BJ (cell line): ENCODE measurements at regions not wholly inside any gene's neighbourhood (a gene's known extent, or its start where the extent isn't known, plus 50 kb on each side); places are given as distances from the start of the nearest gene placed in this dataset.

Source experiments
- CTCF ChIA-PET: fragments of 350-600 bp; formaldehyde crosslinking; extraction: SDS; loops from one replicate; lab custom pipeline; 2021; ENCODE audit warnings: antibody characterized with exemption, inconsistent platforms; lab: Yijun Ruan, JAX
- POLR2A ChIA-PET: fragments of 300-600 bp; sonication (Branson Sonifier 250); formaldehyde crosslinking; extraction: SDS; loops from one replicate; lab custom pipeline; 2021; ENCODE audit warnings: antibody characterized with exemption; lab: Charles Lee
- DNase-seq: peaks from one replicate; pipeline ENCODE4 v3.0.0-alpha.2; 2011; ENCODE audit warnings: low read depth
- H3K27me3 ChIP-seq: 2 replicates; pipeline ENCODE4 v1.6.0; 2011; ENCODE audit warnings: low read length; ENCODE audit not compliant: control insufficient read depth, insufficient read depth
- H3K36me3 ChIP-seq: 2 replicates; pipeline ENCODE4 v1.5.1; 2011; ENCODE audit warnings: low read length; ENCODE audit not compliant: control insufficient read depth, insufficient read depth
- H3K4me3 ChIP-seq: 2 replicates; pipeline ENCODE4 v1.5.1; 2011; ENCODE audit warnings: low read depth, mild to moderate bottlenecking, control low read depth, low read length
- TF ChIP-seq, protein P1 (sequence below): IDR thresholded peaks from 2 replicates; pipeline ENCODE4 v1.5.1; 2011; ENCODE audit warnings: low read depth, mild to moderate bottlenecking, control low read depth, inconsistent platforms, low read length, moderate library complexity; ENCODE audit not compliant: insufficient read depth

DNA sequence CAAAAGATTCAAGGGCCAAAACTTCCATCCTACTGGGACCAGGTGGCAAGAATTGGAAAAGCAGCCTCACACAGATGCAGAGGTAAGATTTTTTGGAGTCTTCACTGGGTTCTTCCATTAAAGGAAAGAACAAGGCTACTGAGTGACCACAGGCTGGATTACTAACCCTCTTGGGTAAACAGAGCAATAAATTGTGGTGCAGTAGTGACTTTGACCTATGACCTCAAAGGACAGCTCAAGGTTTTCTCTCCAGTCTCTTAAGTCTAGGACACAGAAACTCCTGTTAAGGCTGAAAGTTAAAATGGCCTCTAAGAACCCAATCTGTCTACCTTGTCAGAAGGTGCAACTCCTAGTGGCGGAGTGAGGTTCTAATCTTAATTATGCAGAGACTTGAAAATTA lies 464.9 kb downstream of the SMARCA1 start:
- Histone ChIP-seq H3K4me3 (no peak overlapping the region), H3K36me3 (no peaks in the 10 kb centered on the region), H3K27me3 (no peaks in the 10 kb centered on the region)
- CTCF ChIA-PET: no interaction called here
- POLR2A ChIA-PET: no interaction called here
- TF ChIP-seq, protein P1, sequence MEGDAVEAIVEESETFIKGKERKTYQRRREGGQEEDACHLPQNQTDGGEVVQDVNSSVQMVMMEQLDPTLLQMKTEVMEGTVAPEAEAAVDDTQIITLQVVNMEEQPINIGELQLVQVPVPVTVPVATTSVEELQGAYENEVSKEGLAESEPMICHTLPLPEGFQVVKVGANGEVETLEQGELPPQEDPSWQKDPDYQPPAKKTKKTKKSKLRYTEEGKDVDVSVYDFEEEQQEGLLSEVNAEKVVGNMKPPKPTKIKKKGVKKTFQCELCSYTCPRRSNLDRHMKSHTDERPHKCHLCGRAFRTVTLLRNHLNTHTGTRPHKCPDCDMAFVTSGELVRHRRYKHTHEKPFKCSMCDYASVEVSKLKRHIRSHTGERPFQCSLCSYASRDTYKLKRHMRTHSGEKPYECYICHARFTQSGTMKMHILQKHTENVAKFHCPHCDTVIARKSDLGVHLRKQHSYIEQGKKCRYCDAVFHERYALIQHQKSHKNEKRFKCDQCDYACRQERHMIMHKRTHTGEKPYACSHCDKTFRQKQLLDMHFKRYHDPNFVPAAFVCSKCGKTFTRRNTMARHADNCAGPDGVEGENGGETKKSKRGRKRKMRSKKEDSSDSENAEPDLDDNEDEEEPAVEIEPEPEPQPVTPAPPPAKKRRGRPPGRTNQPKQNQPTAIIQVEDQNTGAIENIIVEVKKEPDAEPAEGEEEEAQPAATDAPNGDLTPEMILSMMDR: no peak
- DNase-seq: no peak

DNA sequence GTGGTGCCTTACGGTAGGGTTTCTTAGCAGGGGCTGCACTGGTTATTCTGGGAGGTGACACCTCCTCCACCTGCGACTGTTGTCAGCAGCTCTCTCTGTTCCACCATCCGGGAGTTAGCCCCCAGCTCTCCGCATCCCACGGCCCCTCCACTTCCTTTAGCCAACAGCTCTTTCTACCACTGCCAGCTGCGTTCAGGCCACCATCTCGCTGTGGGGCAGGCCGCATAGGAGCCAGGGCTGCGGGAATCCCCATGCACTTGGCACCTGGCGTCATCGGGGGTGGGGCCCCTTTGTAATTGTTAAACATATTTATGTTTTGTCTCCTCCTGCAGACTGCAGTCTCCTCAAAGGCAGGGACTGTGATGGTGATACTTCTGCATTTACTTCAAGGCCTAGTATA lies 480.2 kb downstream of the SMARCA1 start:
- DNase-seq: no peak
- TF ChIP-seq, protein P1: no peak
- ChIA-PET POLR2A (no interaction called here), CTCF (no interaction called here)
- H3K4me3 ChIP-seq: no peak overlapping the region
- no peaks in the 10 kb centered on the region for H3K36me3 ChIP-seq
- no peaks in the 10 kb centered on the region for H3K27me3 ChIP-seq

DNA sequence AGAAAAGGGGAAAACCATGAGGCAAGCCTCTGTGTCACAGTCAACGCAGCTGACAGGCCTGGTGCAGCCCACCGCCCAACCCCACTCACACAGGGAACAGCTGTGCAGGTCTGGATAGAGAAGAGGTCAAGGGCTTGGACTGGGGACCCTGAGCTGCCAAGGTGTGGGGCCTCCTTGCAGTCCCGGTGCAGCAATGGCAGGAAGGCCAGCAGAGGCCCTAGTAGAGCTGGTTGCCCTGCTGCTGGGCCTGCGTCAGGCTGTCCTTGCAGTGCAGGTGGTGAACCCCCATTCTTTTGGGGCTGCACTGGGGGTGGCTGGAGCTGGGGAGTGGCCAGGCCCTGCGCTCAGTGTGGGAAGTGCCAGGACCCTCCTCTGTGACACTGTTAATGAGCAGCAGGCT lies 482.0 kb downstream of the SMARCA1 start:
- TF ChIP-seq, protein P1: no peak
- CTCF ChIA-PET: no interaction called here
- no peak for DNase-seq
- Histone ChIP-seq H3K36me3 (no peaks in the 10 kb centered on the region), H3K27me3 (no peaks in the 10 kb centered on the region), H3K4me3 (no peak overlapping the region)
- POLR2A ChIA-PET: no interaction called here

DNA sequence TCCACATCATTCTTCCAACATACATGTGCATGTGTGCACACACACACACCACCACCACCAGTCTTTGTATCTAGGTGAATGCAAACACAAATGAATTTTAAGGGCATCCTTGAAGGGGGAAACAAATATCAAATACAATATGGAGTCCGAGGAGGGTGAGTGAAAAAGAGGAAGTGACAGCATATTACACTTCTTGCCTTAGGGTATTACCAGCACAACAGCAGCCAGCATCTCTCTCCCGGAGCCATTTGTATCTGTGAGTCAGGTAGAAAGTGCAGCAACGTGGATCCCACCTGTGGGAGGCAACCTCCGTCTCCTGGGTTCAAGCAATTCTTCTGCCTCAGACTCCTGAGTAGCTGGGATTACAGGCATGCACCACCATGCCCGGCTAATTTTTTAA lies 483.2 kb downstream of the SMARCA1 start:
- H3K36me3 ChIP-seq: no peaks in the 10 kb centered on the region
- CTCF ChIA-PET: no interaction called here
- no peaks in the 10 kb centered on the region for H3K27me3 ChIP-seq

DNA sequence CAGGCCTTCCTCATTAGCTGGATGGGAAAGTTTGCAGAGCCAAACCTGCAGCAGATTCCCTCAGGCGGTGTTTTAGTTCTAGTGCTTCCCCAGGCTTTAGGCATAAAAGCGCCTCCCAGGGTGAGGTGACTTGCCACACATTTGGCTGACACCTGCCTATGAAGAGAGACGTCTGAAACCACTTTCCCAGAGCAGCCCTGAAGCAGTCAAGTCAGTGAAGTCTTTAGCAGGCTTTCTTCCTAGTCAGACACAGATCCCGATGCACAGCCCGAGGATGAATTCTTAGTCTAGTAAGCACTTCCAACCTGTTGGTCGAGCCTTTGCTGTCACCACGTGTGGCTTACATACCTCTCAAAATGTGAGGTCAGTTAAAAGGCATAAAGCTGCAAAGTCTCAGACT lies 484.1 kb downstream of the SMARCA1 start:
- DNase-seq: no peak
- Histone ChIP-seq H3K36me3 (no peaks in the 10 kb centered on the region), H3K4me3 (no peak overlapping the region), H3K27me3 (no peaks in the 10 kb centered on the region)
- TF ChIP-seq, protein P1: no peak
- CTCF ChIA-PET: no interaction called here
- POLR2A ChIA-PET: no interaction called here

More for the DNA sequence above, 483.2 kb downstream of the SMARCA1 start:
- no peak for DNase-seq
- TF ChIP-seq, protein P1: no peak
- POLR2A ChIA-PET: no interaction called here
- H3K4me3 ChIP-seq: no peak overlapping the region
